A673 (cell line): ENCODE measurements at regions not wholly inside any gene's neighbourhood (a gene's known extent, or its start where the extent isn't known, plus 50 kb on each side); places are given as distances from the start of the nearest gene placed in this dataset.

Experiments used
- BruUV-seq: library from RNA; stranded (reverse); fragments of 400-500 nt; replicated peaks from 2 replicates; lab custom pipeline; 2021; lab: Mats Ljungman, UMichigan
- CTCF ChIA-PET: fragments of 300-600 bp; sonication (Branson Sonifier 250); formaldehyde crosslinking; loops from one replicate; lab custom pipeline; 2022; ENCODE audit warnings: antibody characterized with exemption; lab: Charles Lee
- POLR2A ChIA-PET: fragments of 300-600 bp; sonication (Branson Sonifier 250); formaldehyde crosslinking; loops from one replicate; lab custom pipeline; 2022; ENCODE audit warnings: antibody characterized with exemption; ENCODE audit not compliant: low non-redundant PET; lab: Charles Lee
- DNase-seq: peaks from one replicate; pipeline ENCODE4 v3.0.0-alpha.2; 2015; ENCODE audit warnings: low spot score
- H3K27ac ChIP-seq: fragments of 200-600 bp; sonication (generic); 2 replicates; pipeline ENCODE4 v1.5.1; 2016; ENCODE audit warnings: mixed run types, low read depth, mild to moderate bottlenecking, mixed read lengths, antibody characterized with exemption, low read length; ENCODE audit not compliant: poor library complexity, severe bottlenecking
- H3K27me3 ChIP-seq: fragments of 200-600 bp; sonication (generic); replicated peaks from 2 replicates; pipeline ENCODE4 v1.6.1; 2017; ENCODE audit warnings: mixed run types, low read depth, mild to moderate bottlenecking, mixed read lengths, antibody characterized with exemption, low read length; ENCODE audit not compliant: insufficient read depth, poor library complexity
- H3K36me3 ChIP-seq: fragments of 200-600 bp; sonication (generic); 2 replicates; pipeline ENCODE4 v1.6.1; 2016; ENCODE audit warnings: mixed run types, mild to moderate bottlenecking, mixed read lengths, antibody characterized with exemption, low read length; ENCODE audit not compliant: insufficient read depth, poor library complexity, severe bottlenecking
- H3K4me1 ChIP-seq: fragments of 200-600 bp; sonication (generic); 2 replicates; pipeline ENCODE4 v1.6.1; 2017; ENCODE audit warnings: mixed run types, mild to moderate bottlenecking, mixed read lengths, antibody characterized with exemption, low read length; ENCODE audit not compliant: insufficient read depth, poor library complexity, severe bottlenecking
- H3K4me3 ChIP-seq: fragments of 200-600 bp; sonication (generic); 2 replicates; pipeline ENCODE4 v1.5.1; 2016; ENCODE audit warnings: low read depth, mixed run types, mild to moderate bottlenecking, mixed read lengths, low read length; ENCODE audit not compliant: poor library complexity, severe bottlenecking
- H3K9me3 ChIP-seq: fragments of 200-600 bp; sonication (generic); 2 replicates; pipeline ENCODE4 v1.6.1; 2016; ENCODE audit warnings: mixed run types, low read depth, mild to moderate bottlenecking, mixed read lengths, antibody characterized with exemption, low read length; ENCODE audit not compliant: poor library complexity, severe bottlenecking
- EZH2 ChIP-seq: fragments of 200-600 bp; sonication (generic); IDR thresholded peaks from 2 replicates; pipeline ENCODE4 v1.6.1; 2017; ENCODE audit warnings: borderline replicate concordance, low read depth, mild to moderate bottlenecking, mixed read lengths, antibody characterized with exemption, low read length; ENCODE audit not compliant: poor library complexity, severe bottlenecking
- intact Hi-C: fragments of 100-400 bp; cut with micrococcal nuclease; formaldehyde crosslinking; loops from one replicate; pipeline ENCODE4 v1.10.0; 2022; ENCODE audit not compliant: unreplicated experiment
- TF ChIP-seq, protein P1 (sequence below): fragments of 300-800, 200-600 bp; sonication (generic); conservative IDR thresholded peaks from 2 replicates; pipeline ENCODE4 v1.5.1; 2017; ENCODE audit warnings: low read depth, mild to moderate bottlenecking, antibody characterized with exemption, low read length, moderate library complexity, mixed read lengths

GRCh38 chr2:181778621-181779201 lies 98.4 kb upstream of the NEUROD1 start:
- H3K27ac ChIP-seq = peak overlapping the region; percentile 98
- no TSS peak for BruUV-seq
- DNase-seq = peak; percentile 92

GRCh38 chr2:181779288-181780021 lies 99.1 kb upstream of the NEUROD1 start:
- Histone ChIP-seq H3K36me3 (no peaks in the 10 kb centered on the region), H3K4me3 (peak overlapping the region; percentile 3), H3K27ac (peak overlapping the region; percentile 98), H3K9me3 (no peaks in the 10 kb centered on the region), H3K27me3 (no peaks in the 10 kb centered on the region), H3K4me1 (peaks cover 67% of the 10 kb centered on the region)
- ChIA-PET CTCF (interaction anchor here (0.6 to 1.2 kb wide), 3 partner anchors 41 to 174 kb away, joined by 3 to 10 read pairs (median 4); no protein-coding TSS in a partner anchor), POLR2A (interaction anchor here (0.6 to 1.3 kb wide), 4 partner anchors 11 to 326 kb away, joined by 3 read pairs; no protein-coding TSS in a partner anchor)
- peak; percentile 99 for DNase-seq
- no TSS peak for BruUV-seq
- TF ChIP-seq, protein P1, sequence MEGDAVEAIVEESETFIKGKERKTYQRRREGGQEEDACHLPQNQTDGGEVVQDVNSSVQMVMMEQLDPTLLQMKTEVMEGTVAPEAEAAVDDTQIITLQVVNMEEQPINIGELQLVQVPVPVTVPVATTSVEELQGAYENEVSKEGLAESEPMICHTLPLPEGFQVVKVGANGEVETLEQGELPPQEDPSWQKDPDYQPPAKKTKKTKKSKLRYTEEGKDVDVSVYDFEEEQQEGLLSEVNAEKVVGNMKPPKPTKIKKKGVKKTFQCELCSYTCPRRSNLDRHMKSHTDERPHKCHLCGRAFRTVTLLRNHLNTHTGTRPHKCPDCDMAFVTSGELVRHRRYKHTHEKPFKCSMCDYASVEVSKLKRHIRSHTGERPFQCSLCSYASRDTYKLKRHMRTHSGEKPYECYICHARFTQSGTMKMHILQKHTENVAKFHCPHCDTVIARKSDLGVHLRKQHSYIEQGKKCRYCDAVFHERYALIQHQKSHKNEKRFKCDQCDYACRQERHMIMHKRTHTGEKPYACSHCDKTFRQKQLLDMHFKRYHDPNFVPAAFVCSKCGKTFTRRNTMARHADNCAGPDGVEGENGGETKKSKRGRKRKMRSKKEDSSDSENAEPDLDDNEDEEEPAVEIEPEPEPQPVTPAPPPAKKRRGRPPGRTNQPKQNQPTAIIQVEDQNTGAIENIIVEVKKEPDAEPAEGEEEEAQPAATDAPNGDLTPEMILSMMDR = no peak
- TF ChIP-seq EZH2 = no peak
- intact Hi-C loops = loop anchor here (2.0 kb wide), 1 partner anchor 33 kb away; no protein-coding TSS in a partner anchor

More at GRCh38 chr2:181778621-181779201, 98.4 kb upstream of the NEUROD1 start:
- peak overlapping the region; percentile 3 for H3K4me3 ChIP-seq
- peaks cover 60% of the 10 kb centered on the region for H3K4me1 ChIP-seq
- intact Hi-C loops = loop anchor here (2.0 kb wide), 1 partner anchor 32 kb away; no protein-coding TSS in a partner anchor
- POLR2A ChIA-PET = interaction anchor here (0.6 to 1.3 kb wide), 3 partner anchors 11 to 145 kb away, joined by 3 read pairs; no protein-coding TSS in a partner anchor
- H3K36me3 ChIP-seq = no peaks in the 10 kb centered on the region
- H3K27me3 ChIP-seq = no peaks in the 10 kb centered on the region
- TF ChIP-seq, protein P1 = no peak
- no peak for TF ChIP-seq EZH2
- CTCF ChIA-PET = interaction anchor here (0.6 to 1.2 kb wide), 2 partner anchors 73 to 175 kb away, joined by 4 to 10 read pairs; no protein-coding TSS in a partner anchor
- no peaks in the 10 kb centered on the region for H3K9me3 ChIP-seq

DNA sequence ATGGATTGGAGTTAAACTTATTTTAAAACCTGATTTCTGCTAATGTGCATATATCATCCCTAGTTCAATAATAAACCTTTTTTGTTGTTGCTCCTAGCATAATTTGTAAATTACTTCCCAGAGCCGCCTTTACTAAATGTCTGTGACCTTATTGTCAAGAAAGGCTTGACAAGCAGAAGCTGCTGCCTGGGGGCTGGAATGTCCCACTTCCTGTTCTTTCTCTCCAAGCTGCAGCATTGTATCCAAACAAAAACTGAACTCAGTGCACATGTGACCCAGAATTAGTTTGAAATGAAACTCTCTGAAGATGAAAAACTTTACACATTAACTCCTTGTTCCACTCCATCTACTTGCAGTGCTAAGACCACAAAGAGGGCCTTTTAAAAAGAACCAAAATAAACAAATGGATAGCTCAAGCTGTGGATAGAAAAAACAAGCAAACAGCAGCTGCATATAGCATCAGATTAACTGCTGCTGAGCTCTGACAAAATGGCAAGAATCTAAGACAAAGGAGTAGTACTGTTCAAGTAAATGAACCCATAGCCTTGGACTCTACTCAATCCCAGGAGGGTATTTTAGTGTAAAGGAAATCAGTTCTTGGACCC lies 99.8 kb upstream of the NEUROD1 start:
- Histone ChIP-seq H3K9me3 (no peaks in the 10 kb centered on the region), H3K4me3 (no peak overlapping the region), H3K36me3 (no peaks in the 10 kb centered on the region), H3K4me1 (peaks cover 71% of the 10 kb centered on the region), H3K27me3 (no peaks in the 10 kb centered on the region), H3K27ac (peak overlapping the region; percentile 98)
- intact Hi-C loops = no loop called here
- POLR2A ChIA-PET = no interaction called here
- no TSS peak for BruUV-seq
- TF ChIP-seq, protein P1 = no peak
- no peak for TF ChIP-seq EZH2
- DNase-seq = peak; percentile 95
- CTCF ChIA-PET = interaction anchor here (0.9 kb wide), 1 partner anchor 42 kb away, joined by 3 read pairs; no protein-coding TSS in a partner anchor
